ENCODE measurements at regions not wholly inside any gene's neighbourhood (a gene's known extent, or its start where the extent isn't known, plus 50 kb on each side); places are given as distances from the start of the nearest gene placed in this dataset.

DNA sequence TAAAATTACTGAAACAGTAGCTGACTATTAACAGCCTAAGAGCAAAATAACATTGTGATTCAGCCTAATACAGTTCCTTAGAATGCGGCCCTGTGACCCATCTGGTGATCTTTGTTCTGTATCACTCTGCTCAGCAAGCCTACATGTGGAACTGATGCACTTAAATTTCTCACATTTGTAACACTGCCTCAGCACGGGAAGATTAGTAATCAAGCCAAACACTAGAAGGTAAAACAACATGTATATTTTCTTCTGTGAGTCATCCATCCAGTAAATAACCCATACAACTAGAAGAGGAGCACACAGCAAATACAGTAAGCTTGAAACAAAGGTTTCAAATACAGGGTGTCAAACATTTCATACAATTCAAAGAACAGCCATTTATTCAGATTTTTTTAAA, 189.7 kb upstream of the NOX3 start:
- no peak for TF ChIP-seq POLR2A (IDR thresholded peaks at IDR 0.05)
- TF ChIP-seq, protein P1, sequence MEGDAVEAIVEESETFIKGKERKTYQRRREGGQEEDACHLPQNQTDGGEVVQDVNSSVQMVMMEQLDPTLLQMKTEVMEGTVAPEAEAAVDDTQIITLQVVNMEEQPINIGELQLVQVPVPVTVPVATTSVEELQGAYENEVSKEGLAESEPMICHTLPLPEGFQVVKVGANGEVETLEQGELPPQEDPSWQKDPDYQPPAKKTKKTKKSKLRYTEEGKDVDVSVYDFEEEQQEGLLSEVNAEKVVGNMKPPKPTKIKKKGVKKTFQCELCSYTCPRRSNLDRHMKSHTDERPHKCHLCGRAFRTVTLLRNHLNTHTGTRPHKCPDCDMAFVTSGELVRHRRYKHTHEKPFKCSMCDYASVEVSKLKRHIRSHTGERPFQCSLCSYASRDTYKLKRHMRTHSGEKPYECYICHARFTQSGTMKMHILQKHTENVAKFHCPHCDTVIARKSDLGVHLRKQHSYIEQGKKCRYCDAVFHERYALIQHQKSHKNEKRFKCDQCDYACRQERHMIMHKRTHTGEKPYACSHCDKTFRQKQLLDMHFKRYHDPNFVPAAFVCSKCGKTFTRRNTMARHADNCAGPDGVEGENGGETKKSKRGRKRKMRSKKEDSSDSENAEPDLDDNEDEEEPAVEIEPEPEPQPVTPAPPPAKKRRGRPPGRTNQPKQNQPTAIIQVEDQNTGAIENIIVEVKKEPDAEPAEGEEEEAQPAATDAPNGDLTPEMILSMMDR (IDR thresholded peaks at IDR 0.05) = no peak
